SK-N-MC (cell line): ENCODE measurements at regions not wholly inside any gene's neighbourhood (a gene's known extent, or its start where the extent isn't known, plus 50 kb on each side); places are given as distances from the start of the nearest gene placed in this dataset.

Experiments used
- DNase-seq: peaks from one replicate; pipeline ENCODE4 v3.0.0-alpha.2; 2011; ENCODE audit warnings: low read depth, low spot score
- H3K27ac ChIP-seq: fragments of 200-600 bp; sonication (generic); 2 replicates; pipeline ENCODE4 v1.5.1; 2016; ENCODE audit warnings: mixed run types
- H3K36me3 ChIP-seq: fragments of 200-600 bp; sonication (generic); 2 replicates; pipeline ENCODE4 v1.6.1; 2017; ENCODE audit warnings: antibody characterized with exemption, low read length, mixed read lengths; ENCODE audit not compliant: insufficient read depth
- H3K4me3 ChIP-seq: fragments of 200-600 bp; sonication (generic); 2 replicates; pipeline ENCODE4 v1.5.1; 2016
- H3K9ac ChIP-seq: fragments of 200-600 bp; sonication (generic); 2 replicates; pipeline ENCODE4 v1.8.0; 2017; ENCODE audit warnings: mixed run types, mixed read lengths; ENCODE audit not compliant: insufficient read length
- H3K9me3 ChIP-seq: fragments of 200-600 bp; sonication (generic); 2 replicates; pipeline ENCODE4 v1.6.1; 2017; ENCODE audit warnings: low read depth, mild to moderate bottlenecking, antibody characterized with exemption, low read length, moderate library complexity, mixed read lengths
- EZH2 ChIP-seq: fragments of 200-600 bp; sonication (generic); IDR thresholded peaks from one replicate; pipeline ENCODE4 v1.6.1; 2017; ENCODE audit warnings: antibody characterized with exemption
- FOXP2 ChIP-seq: optimal IDR thresholded peaks from 2 replicates; pipeline ENCODE3; 2011; ENCODE audit warnings: mild to moderate bottlenecking, moderate library complexity; ENCODE audit not compliant: insufficient read depth; ENCODE audit errors: extremely low read length, control extremely low read depth
- POLR2AphosphoS5 ChIP-seq: IDR thresholded peaks from 2 replicates; pipeline ENCODE4 v1.6.1; 2012; ENCODE audit warnings: mild to moderate bottlenecking, low read depth, low read length, borderline replicate concordance

DNA sequence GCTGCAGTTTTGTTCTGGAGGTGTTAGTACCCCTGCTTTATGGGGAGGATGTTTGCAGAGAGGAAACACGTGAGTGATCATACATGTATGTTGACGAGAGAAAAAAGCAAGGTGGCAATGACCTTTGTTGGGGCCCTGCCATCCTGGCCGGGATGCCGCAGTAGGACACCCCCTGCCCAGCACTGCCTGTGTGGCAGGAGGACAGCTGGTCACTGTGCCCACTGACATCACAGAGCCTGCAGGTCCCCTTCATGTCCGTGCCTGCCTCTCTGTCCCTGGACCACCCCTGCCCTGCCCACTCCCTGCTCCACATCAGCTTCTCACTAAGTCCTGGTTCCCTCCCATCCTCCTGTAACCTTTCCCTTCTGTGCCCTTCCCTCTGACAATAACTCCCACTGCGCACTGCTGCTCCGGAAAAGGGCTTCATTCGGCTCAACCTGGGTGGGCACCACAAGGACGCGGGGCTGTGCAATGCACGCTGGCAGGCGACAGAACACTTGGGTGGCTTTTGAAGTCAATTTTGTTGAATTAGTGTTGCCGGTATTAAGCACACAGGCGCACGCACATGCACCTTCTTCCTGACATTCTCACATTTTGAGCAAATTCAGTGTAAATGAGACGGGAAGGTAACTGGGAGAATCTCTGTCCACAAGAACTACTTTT lies 51.5 kb upstream of the TWIST2 start:
- no peak for DNase-seq
- Histone ChIP-seq H3K9me3 (no peaks in the 10 kb centered on the region), H3K36me3 (no peaks in the 10 kb centered on the region), H3K4me3 (no peak overlapping the region), H3K9ac (no peak overlapping the region), H3K27ac (no peak overlapping the region)
- no peak for TF ChIP-seq EZH2
- TF ChIP-seq POLR2AphosphoS5: no peak
- no peak for TF ChIP-seq FOXP2

DNA sequence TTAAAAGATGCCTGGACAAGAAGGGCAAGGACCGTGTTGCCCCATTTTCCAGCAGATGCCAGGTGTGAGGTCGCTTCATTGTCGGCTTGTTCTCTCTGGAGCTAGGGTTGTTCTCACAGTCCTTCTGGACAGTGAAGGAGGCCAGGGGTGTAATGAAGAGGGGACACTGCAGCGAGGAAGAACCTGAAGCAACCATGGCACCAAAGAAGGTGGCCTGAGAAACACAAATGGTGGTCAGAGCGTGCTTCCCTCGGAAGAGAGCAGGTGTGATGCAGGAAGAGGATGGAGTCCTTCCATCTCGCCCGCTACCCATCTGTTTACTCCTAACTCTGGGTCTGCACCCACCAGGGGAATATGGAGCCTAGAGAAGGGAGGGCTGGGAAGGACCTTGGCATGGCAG lies 50.3 kb upstream of the TWIST2 start:
- Histone ChIP-seq H3K4me3 (no peak overlapping the region), H3K27ac (no peak overlapping the region), H3K36me3 (no peaks in the 10 kb centered on the region), H3K9ac (no peak overlapping the region), H3K9me3 (no peaks in the 10 kb centered on the region)
- DNase-seq: no peak
- TF ChIP-seq FOXP2 (no peak), EZH2 (no peak), POLR2AphosphoS5 (no peak)
